WTC11 (cell line): ENCODE measurements at regions not wholly inside any gene's neighbourhood (a gene's known extent, or its start where the extent isn't known, plus 50 kb on each side); places are given as distances from the start of the nearest gene placed in this dataset.

Experiments
- ATAC-seq: fragments of 200-7000 bp; cut with Tn5 transposase; 2 replicates; pipeline ENCODE4 v1.10.0; 2021; ENCODE audit warnings: mild to moderate bottlenecking, moderate library complexity
- CTCF ChIA-PET: fragments of 300-600 bp; sonication (Branson Sonifier 250); formaldehyde crosslinking; loops from one replicate; lab custom pipeline; 2021; ENCODE audit warnings: antibody characterized with exemption; lab: Charles Lee
- POLR2A ChIA-PET: fragments of 350-600 bp; sonication (Branson Sonifier 250); formaldehyde crosslinking; loops from one replicate; lab custom pipeline; 2021; ENCODE audit warnings: antibody characterized with exemption; lab: Charles Lee
- DNase-seq: peaks from one replicate; pipeline ENCODE4 v3.0.0; 2021; ENCODE audit warnings: low spot score
- H3K27ac Mint-ChIP-seq: 2 replicates; pipeline ENCODE4 v1.8.0; 2021; ENCODE audit warnings: mixed read lengths
- H3K27me3 Mint-ChIP-seq: 2 replicates; pipeline ENCODE4 v1.8.0; 2021; ENCODE audit warnings: low read depth, mild to moderate bottlenecking, moderate library complexity, mixed read lengths
- H3K36me3 Mint-ChIP-seq: 2 replicates; pipeline ENCODE4 v1.8.0; 2021; ENCODE audit warnings: mixed read lengths
- H3K4me1 Mint-ChIP-seq: 2 replicates; pipeline ENCODE4 v1.8.0; 2022; ENCODE audit warnings: mixed read lengths
- H3K4me3 Mint-ChIP-seq: 2 replicates; pipeline ENCODE4 v1.8.0; 2021; ENCODE audit warnings: mild to moderate bottlenecking, moderate library complexity, mixed read lengths
- H3K9me3 Mint-ChIP-seq: 2 replicates; pipeline ENCODE4 v1.8.0; 2021; ENCODE audit warnings: mixed read lengths
- FOXJ3 ChIP-seq: sonication (generic); formaldehyde crosslinking; IDR thresholded peaks from 2 replicates; pipeline ENCODE4 v1.9.0; 2021; ENCODE audit warnings: missing genetic modification reagents, mild to moderate bottlenecking, borderline replicate concordance
- FOXP1 ChIP-seq: sonication (generic); formaldehyde crosslinking; IDR thresholded peaks from 2 replicates; pipeline ENCODE4 v1.8.0; 2022; ENCODE audit warnings: missing genetic modification reagents, mild to moderate bottlenecking, moderate library complexity, borderline replicate concordance
- GTF2I ChIP-seq: fragments of 250-450 bp; sonication (Bioruptor Pico); conservative IDR thresholded peaks from 2 replicates; pipeline ENCODE4 v1.4.0; 2021; ENCODE audit warnings: mild to moderate bottlenecking
- MYBL2 ChIP-seq: sonication (generic); formaldehyde crosslinking; IDR thresholded peaks from 2 replicates; pipeline ENCODE4 v1.8.1; 2023; ENCODE audit warnings: mild to moderate bottlenecking, moderate library complexity, missing genetic modification reagents
- NR1H2 ChIP-seq: sonication (generic); formaldehyde crosslinking; IDR thresholded peaks from 2 replicates; pipeline ENCODE4 v1.9.0; 2021; ENCODE audit warnings: mild to moderate bottlenecking, moderate library complexity, missing genetic modification reagents
- OVOL2 ChIP-seq: fragments of 250-450 bp; sonication (Bioruptor Pico); IDR thresholded peaks from 2 replicates; pipeline ENCODE4 v1.9.0; 2021; ENCODE audit warnings: mild to moderate bottlenecking, borderline replicate concordance
- SMAD3 ChIP-seq: sonication (generic); formaldehyde crosslinking; IDR thresholded peaks from 2 replicates; pipeline ENCODE4 v1.8.0; 2022; ENCODE audit warnings: missing genetic modification reagents, mild to moderate bottlenecking, borderline replicate concordance
- ZNF423 ChIP-seq: fragments of 250-450 bp; sonication (Bioruptor Pico); IDR thresholded peaks from 2 replicates; pipeline ENCODE4 v2.1.2; 2022; ENCODE audit warnings: mild to moderate bottlenecking, moderate library complexity
- TF ChIP-seq, protein P1 (sequence below): fragments of 250-450 bp; sonication (Bioruptor Pico); IDR thresholded peaks from 2 replicates; pipeline ENCODE4 v1.8.0; 2021; ENCODE audit warnings: mild to moderate bottlenecking
- TF ChIP-seq, protein P2 (sequence below): sonication (generic); formaldehyde crosslinking; IDR thresholded peaks from 2 replicates; pipeline ENCODE4 v1.8.1; 2022; ENCODE audit warnings: low read depth, mild to moderate bottlenecking, moderate library complexity, missing genetic modification reagents, borderline replicate concordance
- TF ChIP-seq, protein P3 (sequence below): sonication (generic); formaldehyde crosslinking; IDR thresholded peaks from 2 replicates; pipeline ENCODE4 v1.8.1; 2023; ENCODE audit warnings: mild to moderate bottlenecking, missing genetic modification reagents
- TF ChIP-seq, protein P4 (sequence below): sonication (generic); formaldehyde crosslinking; IDR thresholded peaks from 2 replicates; pipeline ENCODE4 v1.8.1; 2022; ENCODE audit warnings: mild to moderate bottlenecking, moderate library complexity, missing genetic modification reagents
- TF ChIP-seq, protein P5 (sequence below): sonication (generic); formaldehyde crosslinking; IDR thresholded peaks from 2 replicates; pipeline ENCODE4 v1.8.0; 2022; ENCODE audit warnings: mild to moderate bottlenecking, missing genetic modification reagents
- TF ChIP-seq, protein P6 (sequence below): sonication (generic); formaldehyde crosslinking; IDR thresholded peaks from 2 replicates; pipeline ENCODE4 v1.8.0; 2023; ENCODE audit warnings: mild to moderate bottlenecking, missing genetic modification reagents
- TF ChIP-seq, protein P7 (sequence below): sonication (generic); formaldehyde crosslinking; IDR thresholded peaks from 2 replicates; pipeline ENCODE4 v1.8.1; 2023; ENCODE audit warnings: mild to moderate bottlenecking, missing genetic modification reagents, moderate library complexity
- TF ChIP-seq, protein P8 (sequence below): sonication (generic); formaldehyde crosslinking; IDR thresholded peaks from 2 replicates; pipeline ENCODE4 v1.8.0; 2023; ENCODE audit warnings: missing genetic modification reagents

DNA sequence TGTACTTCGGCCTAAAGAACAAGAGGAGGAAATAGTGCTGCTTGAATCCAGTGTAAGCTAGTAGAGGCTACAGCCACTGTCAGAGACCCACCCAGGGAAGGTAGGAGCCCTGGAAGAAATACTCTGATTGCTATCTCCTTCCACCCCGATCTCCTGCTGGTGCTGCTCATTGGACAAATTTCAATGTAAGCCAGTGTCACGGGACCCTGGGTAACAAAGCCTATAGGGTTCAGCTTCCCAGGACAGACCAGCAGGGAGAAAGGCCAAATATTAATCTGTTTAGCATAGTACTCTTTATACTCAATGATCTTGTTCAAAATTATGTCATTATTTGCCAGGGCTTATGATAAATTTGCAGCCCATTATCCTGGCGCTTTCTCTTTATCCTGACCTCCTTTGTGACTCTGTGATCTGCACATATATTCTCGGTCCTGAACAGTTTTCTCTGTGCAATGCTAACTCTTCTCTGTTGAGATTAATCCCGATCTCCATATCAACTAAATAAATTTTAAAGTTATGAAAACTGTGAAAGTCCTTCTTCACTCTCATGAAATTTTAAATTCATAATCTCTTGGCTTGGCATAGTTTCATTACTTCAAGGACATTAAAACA lies 218.8 kb upstream of the PREP start:
- H3K27me3 Mint-ChIP-seq, result no peaks in the 10 kb centered on the region
- CTCF ChIA-PET, result no interaction called here

DNA sequence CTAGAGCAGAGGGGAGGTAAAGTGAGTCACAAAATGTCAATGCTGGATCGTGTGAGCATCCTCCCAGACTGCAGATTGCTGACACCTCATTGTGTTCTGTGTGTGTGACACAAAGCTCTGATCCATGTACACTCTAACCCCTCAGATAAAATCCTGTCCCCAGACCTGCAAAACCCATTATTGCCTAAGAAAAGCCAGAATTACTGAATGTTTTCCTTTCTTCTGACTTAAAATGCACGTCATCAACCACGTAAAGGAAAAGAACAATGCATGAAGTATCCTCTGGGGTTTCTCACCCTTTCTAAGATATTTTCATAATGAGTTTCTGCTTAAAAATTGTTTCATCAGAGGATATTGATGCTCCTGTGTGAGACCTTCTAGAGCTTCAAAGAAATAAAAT lies 218.0 kb upstream of the PREP start:
- peaks cover 6% of the 10 kb centered on the region; the same call in 1 of the 2 replicates for H3K36me3 Mint-ChIP-seq
- TF ChIP-seq, protein P1, sequence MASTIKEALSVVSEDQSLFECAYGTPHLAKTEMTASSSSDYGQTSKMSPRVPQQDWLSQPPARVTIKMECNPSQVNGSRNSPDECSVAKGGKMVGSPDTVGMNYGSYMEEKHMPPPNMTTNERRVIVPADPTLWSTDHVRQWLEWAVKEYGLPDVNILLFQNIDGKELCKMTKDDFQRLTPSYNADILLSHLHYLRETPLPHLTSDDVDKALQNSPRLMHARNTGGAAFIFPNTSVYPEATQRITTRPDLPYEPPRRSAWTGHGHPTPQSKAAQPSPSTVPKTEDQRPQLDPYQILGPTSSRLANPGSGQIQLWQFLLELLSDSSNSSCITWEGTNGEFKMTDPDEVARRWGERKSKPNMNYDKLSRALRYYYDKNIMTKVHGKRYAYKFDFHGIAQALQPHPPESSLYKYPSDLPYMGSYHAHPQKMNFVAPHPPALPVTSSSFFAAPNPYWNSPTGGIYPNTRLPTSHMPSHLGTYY, result no peak
- TF ChIP-seq ZNF423 (CRISPR knock-in tag), result no peak
- TF ChIP-seq, protein P2, sequence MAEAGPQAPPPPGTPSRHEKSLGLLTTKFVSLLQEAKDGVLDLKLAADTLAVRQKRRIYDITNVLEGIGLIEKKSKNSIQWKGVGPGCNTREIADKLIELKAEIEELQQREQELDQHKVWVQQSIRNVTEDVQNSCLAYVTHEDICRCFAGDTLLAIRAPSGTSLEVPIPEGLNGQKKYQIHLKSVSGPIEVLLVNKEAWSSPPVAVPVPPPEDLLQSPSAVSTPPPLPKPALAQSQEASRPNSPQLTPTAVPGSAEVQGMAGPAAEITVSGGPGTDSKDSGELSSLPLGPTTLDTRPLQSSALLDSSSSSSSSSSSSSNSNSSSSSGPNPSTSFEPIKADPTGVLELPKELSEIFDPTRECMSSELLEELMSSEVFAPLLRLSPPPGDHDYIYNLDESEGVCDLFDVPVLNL (CRISPR knock-in tag), result no peak
- TF ChIP-seq, protein P3, sequence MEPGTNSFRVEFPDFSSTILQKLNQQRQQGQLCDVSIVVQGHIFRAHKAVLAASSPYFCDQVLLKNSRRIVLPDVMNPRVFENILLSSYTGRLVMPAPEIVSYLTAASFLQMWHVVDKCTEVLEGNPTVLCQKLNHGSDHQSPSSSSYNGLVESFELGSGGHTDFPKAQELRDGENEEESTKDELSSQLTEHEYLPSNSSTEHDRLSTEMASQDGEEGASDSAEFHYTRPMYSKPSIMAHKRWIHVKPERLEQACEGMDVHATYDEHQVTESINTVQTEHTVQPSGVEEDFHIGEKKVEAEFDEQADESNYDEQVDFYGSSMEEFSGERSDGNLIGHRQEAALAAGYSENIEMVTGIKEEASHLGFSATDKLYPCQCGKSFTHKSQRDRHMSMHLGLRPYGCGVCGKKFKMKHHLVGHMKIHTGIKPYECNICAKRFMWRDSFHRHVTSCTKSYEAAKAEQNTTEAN (CRISPR knock-in tag), result no peak
- TF ChIP-seq, protein P4, sequence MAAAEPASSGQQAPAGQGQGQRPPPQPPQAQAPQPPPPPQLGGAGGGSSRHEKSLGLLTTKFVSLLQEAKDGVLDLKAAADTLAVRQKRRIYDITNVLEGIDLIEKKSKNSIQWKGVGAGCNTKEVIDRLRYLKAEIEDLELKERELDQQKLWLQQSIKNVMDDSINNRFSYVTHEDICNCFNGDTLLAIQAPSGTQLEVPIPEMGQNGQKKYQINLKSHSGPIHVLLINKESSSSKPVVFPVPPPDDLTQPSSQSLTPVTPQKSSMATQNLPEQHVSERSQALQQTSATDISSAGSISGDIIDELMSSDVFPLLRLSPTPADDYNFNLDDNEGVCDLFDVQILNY (CRISPR knock-in tag), result no peak
- TF ChIP-seq, protein P5, sequence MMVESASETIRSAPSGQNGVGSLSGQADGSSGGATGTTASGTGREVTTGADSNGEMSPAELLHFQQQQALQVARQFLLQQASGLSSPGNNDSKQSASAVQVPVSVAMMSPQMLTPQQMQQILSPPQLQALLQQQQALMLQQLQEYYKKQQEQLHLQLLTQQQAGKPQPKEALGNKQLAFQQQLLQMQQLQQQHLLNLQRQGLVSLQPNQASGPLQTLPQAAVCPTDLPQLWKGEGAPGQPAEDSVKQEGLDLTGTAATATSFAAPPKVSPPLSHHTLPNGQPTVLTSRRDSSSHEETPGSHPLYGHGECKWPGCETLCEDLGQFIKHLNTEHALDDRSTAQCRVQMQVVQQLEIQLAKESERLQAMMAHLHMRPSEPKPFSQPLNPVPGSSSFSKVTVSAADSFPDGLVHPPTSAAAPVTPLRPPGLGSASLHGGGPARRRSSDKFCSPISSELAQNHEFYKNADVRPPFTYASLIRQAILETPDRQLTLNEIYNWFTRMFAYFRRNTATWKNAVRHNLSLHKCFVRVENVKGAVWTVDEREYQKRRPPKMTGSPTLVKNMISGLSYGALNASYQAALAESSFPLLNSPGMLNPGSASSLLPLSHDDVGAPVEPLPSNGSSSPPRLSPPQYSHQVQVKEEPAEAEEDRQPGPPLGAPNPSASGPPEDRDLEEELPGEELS (CRISPR knock-in tag), result no peak
- TF ChIP-seq FOXJ3 (CRISPR knock-in tag), result no peak
- TF ChIP-seq, all 79 proteins: peak for 0

More for the DNA sequence above, 218.8 kb upstream of the PREP start:
- TF ChIP-seq ZNF423 (CRISPR knock-in tag), result no peak
- TF ChIP-seq, protein P6, sequence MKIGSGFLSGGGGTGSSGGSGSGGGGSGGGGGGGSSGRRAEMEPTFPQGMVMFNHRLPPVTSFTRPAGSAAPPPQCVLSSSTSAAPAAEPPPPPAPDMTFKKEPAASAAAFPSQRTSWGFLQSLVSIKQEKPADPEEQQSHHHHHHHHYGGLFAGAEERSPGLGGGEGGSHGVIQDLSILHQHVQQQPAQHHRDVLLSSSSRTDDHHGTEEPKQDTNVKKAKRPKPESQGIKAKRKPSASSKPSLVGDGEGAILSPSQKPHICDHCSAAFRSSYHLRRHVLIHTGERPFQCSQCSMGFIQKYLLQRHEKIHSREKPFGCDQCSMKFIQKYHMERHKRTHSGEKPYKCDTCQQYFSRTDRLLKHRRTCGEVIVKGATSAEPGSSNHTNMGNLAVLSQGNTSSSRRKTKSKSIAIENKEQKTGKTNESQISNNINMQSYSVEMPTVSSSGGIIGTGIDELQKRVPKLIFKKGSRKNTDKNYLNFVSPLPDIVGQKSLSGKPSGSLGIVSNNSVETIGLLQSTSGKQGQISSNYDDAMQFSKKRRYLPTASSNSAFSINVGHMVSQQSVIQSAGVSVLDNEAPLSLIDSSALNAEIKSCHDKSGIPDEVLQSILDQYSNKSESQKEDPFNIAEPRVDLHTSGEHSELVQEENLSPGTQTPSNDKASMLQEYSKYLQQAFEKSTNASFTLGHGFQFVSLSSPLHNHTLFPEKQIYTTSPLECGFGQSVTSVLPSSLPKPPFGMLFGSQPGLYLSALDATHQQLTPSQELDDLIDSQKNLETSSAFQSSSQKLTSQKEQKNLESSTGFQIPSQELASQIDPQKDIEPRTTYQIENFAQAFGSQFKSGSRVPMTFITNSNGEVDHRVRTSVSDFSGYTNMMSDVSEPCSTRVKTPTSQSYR (CRISPR knock-in tag), result no peak
- no peak for TF ChIP-seq GTF2I
- no peak for TF ChIP-seq SMAD3 (CRISPR knock-in tag)
- no peak for TF ChIP-seq MYBL2 (CRISPR knock-in tag)
- TF ChIP-seq, protein P4 (CRISPR knock-in tag), result no peak
- TF ChIP-seq, protein P7, sequence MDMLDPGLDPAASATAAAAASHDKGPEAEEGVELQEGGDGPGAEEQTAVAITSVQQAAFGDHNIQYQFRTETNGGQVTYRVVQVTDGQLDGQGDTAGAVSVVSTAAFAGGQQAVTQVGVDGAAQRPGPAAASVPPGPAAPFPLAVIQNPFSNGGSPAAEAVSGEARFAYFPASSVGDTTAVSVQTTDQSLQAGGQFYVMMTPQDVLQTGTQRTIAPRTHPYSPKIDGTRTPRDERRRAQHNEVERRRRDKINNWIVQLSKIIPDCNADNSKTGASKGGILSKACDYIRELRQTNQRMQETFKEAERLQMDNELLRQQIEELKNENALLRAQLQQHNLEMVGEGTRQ (CRISPR knock-in tag), result no peak
- TF ChIP-seq, protein P8, sequence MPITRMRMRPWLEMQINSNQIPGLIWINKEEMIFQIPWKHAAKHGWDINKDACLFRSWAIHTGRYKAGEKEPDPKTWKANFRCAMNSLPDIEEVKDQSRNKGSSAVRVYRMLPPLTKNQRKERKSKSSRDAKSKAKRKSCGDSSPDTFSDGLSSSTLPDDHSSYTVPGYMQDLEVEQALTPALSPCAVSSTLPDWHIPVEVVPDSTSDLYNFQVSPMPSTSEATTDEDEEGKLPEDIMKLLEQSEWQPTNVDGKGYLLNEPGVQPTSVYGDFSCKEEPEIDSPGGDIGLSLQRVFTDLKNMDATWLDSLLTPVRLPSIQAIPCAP (CRISPR knock-in tag), result no peak
- TF ChIP-seq FOXJ3 (CRISPR knock-in tag), result no peak
- TF ChIP-seq FOXP1 (CRISPR knock-in tag), result no peak
- no peak for TF ChIP-seq OVOL2 (CRISPR knock-in tag)
- TF ChIP-seq NR1H2 (CRISPR knock-in tag), result no peak
- DNase-seq, result no peak
- Mint-ChIP-seq H3K4me3 (no peak overlapping the region), H3K4me1 (no peaks in the 10 kb centered on the region), H3K36me3 (peaks cover 2% of the 10 kb centered on the region; the same call in 1 of the 2 replicates), H3K27ac (no peak overlapping the region), H3K9me3 (peaks cover 2% of the 10 kb centered on the region)
- no peak for ATAC-seq
- POLR2A ChIA-PET, result no interaction called here

More for the DNA sequence above, 218.0 kb upstream of the PREP start:
- no peak for DNase-seq
- ChIA-PET POLR2A (no interaction called here), CTCF (interaction anchor here (1.1 kb wide), 1 partner anchor 120 kb away, joined by 3 read pairs; no protein-coding TSS in a partner anchor)
- no peak for ATAC-seq
- Mint-ChIP-seq H3K27ac (no peak overlapping the region), H3K9me3 (peaks cover 6% of the 10 kb centered on the region), H3K27me3 (no peaks in the 10 kb centered on the region), H3K4me1 (no peaks in the 10 kb centered on the region), H3K4me3 (no peak overlapping the region)
